Neural progenitor cell (in vitro differentiated cells): ENCODE measurements at regions not wholly inside any gene's neighbourhood (a gene's known extent, or its start where the extent isn't known, plus 50 kb on each side); places are given as distances from the start of the nearest gene placed in this dataset.

Experiments
- DNase-seq: peaks from one replicate; pipeline ENCODE4 v3.0.0-alpha.2; 2016; ENCODE audit warnings: low spot score
- H2AFZ ChIP-seq: fragments of 200-600 bp; sonication (generic); replicated peaks from 2 replicates; pipeline ENCODE4 v1.6.1; 2016; ENCODE audit warnings: antibody characterized with exemption
- H3F3A ChIP-seq: fragments of 200-600 bp; sonication (generic); 2 replicates; pipeline ENCODE4 v1.6.1; 2016; ENCODE audit warnings: antibody characterized with exemption, low read depth
- H3K27ac ChIP-seq: fragments of 200-600 bp; sonication (generic); 2 replicates; pipeline ENCODE4 v1.5.1; 2016; ENCODE audit warnings: mild to moderate bottlenecking
- H3K27me3 ChIP-seq: fragments of 200-600 bp; sonication (generic); 2 replicates; pipeline ENCODE4 v1.6.1; 2016; ENCODE audit warnings: mild to moderate bottlenecking, moderate library complexity
- H3K36me3 ChIP-seq: fragments of 200-600 bp; sonication (generic); 2 replicates; pipeline ENCODE4 v1.5.1; 2016
- H3K4me1 ChIP-seq: fragments of 200-600 bp; sonication (generic); 2 replicates; pipeline ENCODE4 v1.6.1; 2016; ENCODE audit warnings: mixed run types
- H3K4me2 ChIP-seq: fragments of 200-600 bp; sonication (generic); 2 replicates; pipeline ENCODE4 v1.6.1; 2016
- H3K4me3 ChIP-seq: fragments of 200-600 bp; sonication (generic); 2 replicates; pipeline ENCODE4 v1.5.1; 2016
- H3K79me2 ChIP-seq: fragments of 200-600 bp; sonication (generic); 2 replicates; pipeline ENCODE4 v1.6.1; 2016; ENCODE audit warnings: low read depth
- H3K9ac ChIP-seq: fragments of 200-600 bp; sonication (generic); 2 replicates; pipeline ENCODE4 v1.6.1; 2016
- H3K9me3 ChIP-seq: fragments of 200-600 bp; sonication (generic); 2 replicates; pipeline ENCODE4 v1.5.1; 2016; ENCODE audit warnings: low read depth
- H4K20me1 ChIP-seq: fragments of 200-600 bp; sonication (generic); 2 replicates; pipeline ENCODE4 v1.6.1; 2016; ENCODE audit warnings: low read depth
- H3K27ac Mint-ChIP-seq: 3 replicates; pipeline ENCODE4 v1.8.0; 2021; ENCODE audit warnings: mixed read lengths
- H3K27me3 Mint-ChIP-seq: 2 replicates; pipeline ENCODE4 v1.8.0; 2022; ENCODE audit warnings: low read depth, mild to moderate bottlenecking, inconsistent platforms, moderate library complexity, mixed read lengths; ENCODE audit not compliant: insufficient read depth
- H3K36me3 Mint-ChIP-seq: 3 replicates; pipeline ENCODE4 v1.8.0; 2021; ENCODE audit warnings: mixed read lengths
- H3K4me1 Mint-ChIP-seq: 3 replicates; pipeline ENCODE4 v1.8.0; 2021; ENCODE audit warnings: mixed read lengths
- H3K4me3 Mint-ChIP-seq: 3 replicates; pipeline ENCODE4 v1.8.0; 2021; ENCODE audit warnings: mild to moderate bottlenecking, moderate library complexity, mixed read lengths
- H3K9me3 Mint-ChIP-seq: 3 replicates; pipeline ENCODE4 v1.8.0; 2020; ENCODE audit warnings: mixed read lengths
- CTCF ChIP-seq: fragments of 200-600 bp; sonication (generic); IDR thresholded peaks from 2 replicates; pipeline ENCODE4 v1.5.1; 2017; ENCODE audit warnings: antibody characterized with exemption, mild to moderate bottlenecking
- EZH2 ChIP-seq: fragments of 200-600 bp; sonication (generic); IDR thresholded peaks from 2 replicates; pipeline ENCODE4 v1.6.1; 2017; ENCODE audit warnings: antibody characterized with exemption, mild to moderate bottlenecking, moderate library complexity
- EZH2phosphoT487 ChIP-seq: fragments of 200-600 bp; sonication (generic); IDR thresholded peaks from 2 replicates; pipeline ENCODE4 v1.6.1; 2017; ENCODE audit warnings: antibody characterized with exemption

- Histone ChIP-seq H2AFZ (no peak overlapping the region), H3F3A (no peaks in the 10 kb centered on the region), H4K20me1 (no peaks in the 10 kb centered on the region), H3K9me3 (no peaks in the 10 kb centered on the region), H3K4me2 (no peak overlapping the region), H3K4me1 (no peaks in the 10 kb centered on the region), H3K27ac (no peak overlapping the region), H3K4me3 (no peak overlapping the region), H3K9ac (no peak overlapping the region), H3K27me3 (no peaks in the 10 kb centered on the region), H3K36me3 (no peaks in the 10 kb centered on the region), H3K79me2 (no peaks in the 10 kb centered on the region)
- Mint-ChIP-seq H3K9me3 (peaks cover 13% of the 10 kb centered on the region), H3K4me1 (no peaks in the 10 kb centered on the region), H3K36me3 (no peaks in the 10 kb centered on the region), H3K4me3 (no peak overlapping the region), H3K27me3 (no peaks in the 10 kb centered on the region), H3K27ac (no peak overlapping the region)
- no peak for DNase-seq
- TF ChIP-seq EZH2 (no peak), CTCF (no peak), EZH2phosphoT487 (no peak)
Observed at GRCh38 chr3:168371846-168372245, 276.1 kb upstream of the GOLIM4 start.

- Histone ChIP-seq H3K4me1 (peaks cover 8% of the 10 kb centered on the region), H3K79me2 (no peaks in the 10 kb centered on the region), H3K9ac (no peak overlapping the region), H4K20me1 (no peaks in the 10 kb centered on the region), H2AFZ (no peak overlapping the region), H3K4me3 (no peak overlapping the region), H3K27ac (no peak overlapping the region), H3K4me2 (no peak overlapping the region), H3K36me3 (no peaks in the 10 kb centered on the region), H3K9me3 (no peaks in the 10 kb centered on the region), H3K27me3 (no peaks in the 10 kb centered on the region), H3F3A (no peaks in the 10 kb centered on the region)
- no peak overlapping the region for H3K4me3 Mint-ChIP-seq
- H3K9me3 Mint-ChIP-seq, result peaks cover 4% of the 10 kb centered on the region
- no peak overlapping the region for H3K27ac Mint-ChIP-seq
- peaks cover 6% of the 10 kb centered on the region for H3K36me3 Mint-ChIP-seq
- peaks cover 16% of the 10 kb centered on the region for H3K4me1 Mint-ChIP-seq
- no peaks in the 10 kb centered on the region for H3K27me3 Mint-ChIP-seq
- DNase-seq, result no peak
- TF ChIP-seq EZH2phosphoT487 (no peak), EZH2 (no peak), CTCF (no peak)
Observed at GRCh38 chr3:168364967-168365366, 269.2 kb upstream of the GOLIM4 start.

- H3K27ac Mint-ChIP-seq, result peak overlapping the region; percentile 84
- no peak for DNase-seq
- H3K4me3 Mint-ChIP-seq, result no peak overlapping the region
- peaks cover 16% of the 10 kb centered on the region for H3K4me1 Mint-ChIP-seq
- TF ChIP-seq EZH2, result no peak
- TF ChIP-seq EZH2phosphoT487, result no peak
- TF ChIP-seq CTCF, result no peak
- H3K4me2 ChIP-seq, result no peak overlapping the region
- H3K9ac ChIP-seq, result no peak overlapping the region
- H3K4me1 ChIP-seq, result peaks cover 8% of the 10 kb centered on the region
- no peak overlapping the region for H3K4me3 ChIP-seq
- peaks cover 6% of the 10 kb centered on the region for H3K36me3 Mint-ChIP-seq
- H2AFZ ChIP-seq, result no peak overlapping the region
- H4K20me1 ChIP-seq, result no peaks in the 10 kb centered on the region
- no peaks in the 10 kb centered on the region for H3K27me3 Mint-ChIP-seq
- H3K9me3 ChIP-seq, result no peaks in the 10 kb centered on the region
- H3K27ac ChIP-seq, result no peak overlapping the region
- H3K9me3 Mint-ChIP-seq, result peaks cover 4% of the 10 kb centered on the region
- H3K79me2 ChIP-seq, result no peaks in the 10 kb centered on the region
- no peaks in the 10 kb centered on the region for H3K27me3 ChIP-seq
- H3F3A ChIP-seq, result no peaks in the 10 kb centered on the region
- no peaks in the 10 kb centered on the region for H3K36me3 ChIP-seq
Observed at GRCh38 chr3:168362661-168363247, 267.0 kb upstream of the GOLIM4 start.
